ENCODE measurements at regions not wholly inside any gene's neighbourhood (a gene's known extent, or its start where the extent isn't known, plus 50 kb on each side); places are given as distances from the start of the nearest gene placed in this dataset.

- peak; percentile 25; the same call in 1 of the 2 replicates for TF ChIP-seq CTCF (conservative IDR thresholded peaks at IDR 0.05; ENCODE audit: low read length)
- TF ChIP-seq EZH2phosphoT487 (IDR thresholded peaks at IDR 0.05; ENCODE audit: borderline replicate concordance, low read depth, low read length) = no peak
Measured at GRCh38 chr10:25682203-25682851, 251.7 kb upstream of the MYO3A start.

All from OCI-LY7 (cell line).